ENCODE measurements at regions not wholly inside any gene's neighbourhood (a gene's known extent, or its start where the extent isn't known, plus 50 kb on each side); places are given as distances from the start of the nearest gene placed in this dataset.
A peak's percentile ranks its signal among the peaks of the same experiment; 100 is the strongest.

- H3K27me3 Mint-ChIP-seq = no peaks in the 10 kb centered on the region
- H3K9me3 Mint-ChIP-seq = no peaks in the 10 kb centered on the region
- peak overlapping the region; percentile 59 for H3K27ac Mint-ChIP-seq
- H3K4me3 Mint-ChIP-seq = no peak overlapping the region
- no peak for DNase-seq
- intact Hi-C loops (cut with micrococcal nuclease) = loop anchor here (2.0 kb wide), 1 partner anchor 49 kb away; the partner anchor contains the start of gene GRAMD2B
- no peaks in the 10 kb centered on the region for H3K36me3 Mint-ChIP-seq
- POLR2A ChIA-PET = no interaction called here
- CTCF ChIA-PET = interaction anchor here (4.7 kb wide), 1 partner anchor 127 kb away, joined by 15 read pairs; no protein-coding TSS in a partner anchor
- H3K4me1 Mint-ChIP-seq (ENCODE audit: low read depth) = peaks cover 15% of the 10 kb centered on the region
Observed at GRCh38 chr5:126373375-126374108, 49.7 kb upstream of the GRAMD2B start.

All from activated CD4-positive, alpha-beta memory T cell treated with anti-CD3 and anti-CD28 coated beads for 36 hours (primary cell).